ENCODE measurements at regions not wholly inside any gene's neighbourhood (a gene's known extent, or its start where the extent isn't known, plus 50 kb on each side); places are given as distances from the start of the nearest gene placed in this dataset.
"Not testable (repeated sequence)": the region's sequence is repeated elsewhere in the genome, so short reads cannot be mapped to it uniquely, and the experiment has no call there.

GRCh38 chr1:232168508-232168907 is 461.4 kb downstream of the SIPA1L2 start:
- no peaks in the 10 kb centered on the region for H3K4me1 ChIP-seq
- no peak for ATAC-seq
- H3K36me3 ChIP-seq, result no peaks in the 10 kb centered on the region
- no peak overlapping the region for H3K4me3 ChIP-seq
- H3K27me3 ChIP-seq, result no peaks in the 10 kb centered on the region
- TF ChIP-seq EP300 (IDR thresholded peaks at IDR 0.05) (no peak), POLR2A (IDR thresholded peaks at IDR 0.05) (no peak), POLR2AphosphoS5 (IDR thresholded peaks at IDR 0.05) (no peak)
- TF ChIP-seq, protein P1, sequence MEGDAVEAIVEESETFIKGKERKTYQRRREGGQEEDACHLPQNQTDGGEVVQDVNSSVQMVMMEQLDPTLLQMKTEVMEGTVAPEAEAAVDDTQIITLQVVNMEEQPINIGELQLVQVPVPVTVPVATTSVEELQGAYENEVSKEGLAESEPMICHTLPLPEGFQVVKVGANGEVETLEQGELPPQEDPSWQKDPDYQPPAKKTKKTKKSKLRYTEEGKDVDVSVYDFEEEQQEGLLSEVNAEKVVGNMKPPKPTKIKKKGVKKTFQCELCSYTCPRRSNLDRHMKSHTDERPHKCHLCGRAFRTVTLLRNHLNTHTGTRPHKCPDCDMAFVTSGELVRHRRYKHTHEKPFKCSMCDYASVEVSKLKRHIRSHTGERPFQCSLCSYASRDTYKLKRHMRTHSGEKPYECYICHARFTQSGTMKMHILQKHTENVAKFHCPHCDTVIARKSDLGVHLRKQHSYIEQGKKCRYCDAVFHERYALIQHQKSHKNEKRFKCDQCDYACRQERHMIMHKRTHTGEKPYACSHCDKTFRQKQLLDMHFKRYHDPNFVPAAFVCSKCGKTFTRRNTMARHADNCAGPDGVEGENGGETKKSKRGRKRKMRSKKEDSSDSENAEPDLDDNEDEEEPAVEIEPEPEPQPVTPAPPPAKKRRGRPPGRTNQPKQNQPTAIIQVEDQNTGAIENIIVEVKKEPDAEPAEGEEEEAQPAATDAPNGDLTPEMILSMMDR (IDR thresholded peaks at IDR 0.05), result no peak
- 70 to 100% methylated on average over 2 of the region's 2 CpGs for WGBS, 2 donors (ENCODE audit: low coverage in 1 of 2)
- H3K27ac ChIP-seq, result no peak overlapping the region
- H3K9me3 ChIP-seq, result peaks cover 0 to 3% (median 0%) of the 10 kb centered on the region in 3 donors

- H3K4me1 ChIP-seq, result no peaks in the 10 kb centered on the region
- no peak for ATAC-seq
- H3K27ac ChIP-seq, result no peak overlapping the region
- peaks cover 0 to 3% (median 0%) of the 10 kb centered on the region in 3 donors for H3K9me3 ChIP-seq
- no peaks in the 10 kb centered on the region for H3K27me3 ChIP-seq
- 53 to 60% methylated on average over 1 to 4 of the region's 4 CpGs for WGBS, 2 donors (ENCODE audit: low coverage in 1 of 2)
- no peaks in the 10 kb centered on the region for H3K36me3 ChIP-seq
- no peak for TF ChIP-seq POLR2A (IDR thresholded peaks at IDR 0.05)
- TF ChIP-seq EP300 (IDR thresholded peaks at IDR 0.05), result no peak
- TF ChIP-seq POLR2AphosphoS5 (IDR thresholded peaks at IDR 0.05), result no peak
- TF ChIP-seq, protein P1 (IDR thresholded peaks at IDR 0.05), result no peak
- no peak overlapping the region for H3K4me3 ChIP-seq
Measured at GRCh38 chr1:232166942-232167341, 463.0 kb downstream of the SIPA1L2 start.

- Histone ChIP-seq H3K9me3 (peaks cover 0 to 3% (median 0%) of the 10 kb centered on the region in 3 donors), H3K27me3 (no peaks in the 10 kb centered on the region), H3K4me1 (peaks cover 0 to 7% (median 0%) of the 10 kb centered on the region in 3 donors), H3K36me3 (no peaks in the 10 kb centered on the region), H3K27ac (no peak overlapping the region), H3K4me3 (no peak overlapping the region)
- ATAC-seq, result no peak
- TF ChIP-seq POLR2AphosphoS5 (IDR thresholded peaks at IDR 0.05) (no peak), EP300 (IDR thresholded peaks at IDR 0.05) (no peak), POLR2A (IDR thresholded peaks at IDR 0.05) (no peak)
- TF ChIP-seq, protein P1 (IDR thresholded peaks at IDR 0.05), result no peak
- WGBS, 2 donors (ENCODE audit: low coverage in 1 of 2), result 88% methylated on average over 4 of the region's 4 CpGs
Measured at GRCh38 chr1:232164078-232164963, 465.6 kb downstream of the SIPA1L2 start.

GRCh38 chr1:232163533-232163932 is 466.4 kb downstream of the SIPA1L2 start:
- ATAC-seq, result no peak
- TF ChIP-seq POLR2AphosphoS5 (IDR thresholded peaks at IDR 0.05), result no peak
- no peak for TF ChIP-seq POLR2A (IDR thresholded peaks at IDR 0.05)
- TF ChIP-seq, protein P1 (IDR thresholded peaks at IDR 0.05), result no peak
- TF ChIP-seq EP300 (IDR thresholded peaks at IDR 0.05), result no peak
- 81 to 100% methylated on average over 1 of the region's 1 CpG for WGBS, 2 donors (ENCODE audit: low coverage in 1 of 2)
- Histone ChIP-seq H3K4me1 (peaks cover 0 to 7% (median 0%) of the 10 kb centered on the region in 3 donors), H3K9me3 (peaks cover 0 to 3% (median 0%) of the 10 kb centered on the region in 3 donors), H3K4me3 (no peak overlapping the region), H3K27ac (no peak overlapping the region), H3K27me3 (no peaks in the 10 kb centered on the region), H3K36me3 (no peaks in the 10 kb centered on the region)

- H3K4me1 ChIP-seq, result peaks cover 0 to 7% (median 0%) of the 10 kb centered on the region in 3 donors
- H3K9me3 ChIP-seq, result peaks cover 0 to 3% (median 0%) of the 10 kb centered on the region in 3 donors
- ATAC-seq, result no peak
- TF ChIP-seq EP300 (IDR thresholded peaks at IDR 0.05) (no peak), POLR2A (IDR thresholded peaks at IDR 0.05) (no peak), POLR2AphosphoS5 (IDR thresholded peaks at IDR 0.05) (no peak)
- TF ChIP-seq, protein P1 (IDR thresholded peaks at IDR 0.05), result no peak
- H3K4me3 ChIP-seq, result no peak overlapping the region
- WGBS, 2 donors (ENCODE audit: low coverage in 1 of 2), result 80 to 100% methylated on average over 1 of the region's 1 CpG
- no peaks in the 10 kb centered on the region for H3K27me3 ChIP-seq
- H3K27ac ChIP-seq, result no peak overlapping the region
- H3K36me3 ChIP-seq, result no peaks in the 10 kb centered on the region
Measured at GRCh38 chr1:232162001-232162400, 467.9 kb downstream of the SIPA1L2 start.

GRCh38 chr1:232158558-232158957 is 471.4 kb downstream of the SIPA1L2 start:
- 92 to 97% methylated on average over 2 of the region's 2 CpGs for WGBS, 2 donors (ENCODE audit: low coverage in 1 of 2)
- H3K27ac ChIP-seq, H3K4me1 ChIP-seq, H3K27me3 ChIP-seq, H3K36me3 ChIP-seq, H3K4me3 ChIP-seq, H3K9me3 ChIP-seq, ATAC-seq: not testable (repeated sequence)

DNA sequence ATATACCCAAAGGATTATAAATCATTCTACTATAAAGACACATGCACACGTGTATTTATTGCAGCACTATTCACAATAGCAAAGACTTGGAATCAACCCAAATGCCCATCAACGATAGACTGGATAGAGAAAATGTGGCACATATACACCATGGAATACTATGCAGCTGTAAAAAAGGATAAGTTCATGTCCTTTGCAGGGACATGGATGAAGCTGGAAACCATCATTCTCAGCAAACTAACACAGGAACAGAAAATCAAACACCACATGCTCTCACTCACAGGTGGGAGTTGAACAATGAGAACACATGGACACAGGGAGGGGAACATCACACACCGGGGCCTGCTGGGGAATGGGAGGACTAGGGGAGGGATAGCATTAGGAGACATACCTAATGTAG is 473.9 kb downstream of the SIPA1L2 start:
- not testable (repeated sequence) for H3K36me3 ChIP-seq, H3K4me1 ChIP-seq, ATAC-seq, H3K27ac ChIP-seq, H3K9me3 ChIP-seq, H3K4me3 ChIP-seq, H3K27me3 ChIP-seq
- whole genome bisulfite sequencing, 2 donors (ENCODE audit: low coverage in 1 of 2), result 66 to 92% methylated on average over 2 to 3 of the region's 3 CpGs

All from gastroesophageal sphincter (tissue), 4 donors.